ENCODE measurements at regions not wholly inside any gene's neighbourhood (a gene's known extent, or its start where the extent isn't known, plus 50 kb on each side); places are given as distances from the start of the nearest gene placed in this dataset.

GRCh38 chr5:37892586-37892985 is 52.7 kb upstream of the GDNF start:
- TF ChIP-seq CTCF (conservative IDR thresholded peaks at IDR 0.05; ENCODE audit: low read length) (no peak), EZH2phosphoT487 (IDR thresholded peaks at IDR 0.05; ENCODE audit: borderline replicate concordance, low read depth, low read length) (no peak)

All from OCI-LY7 (cell line).